HL-60 (cell line): ENCODE measurements at regions not wholly inside any gene's neighbourhood (a gene's known extent, or its start where the extent isn't known, plus 50 kb on each side); places are given as distances from the start of the nearest gene placed in this dataset.

ENCODE experiments used
- GABPA ChIP-seq: IDR thresholded peaks from 2 replicates; pipeline ENCODE4 v1.6.1; 2012; ENCODE audit warnings: low read depth
- POLR2AphosphoS5 ChIP-seq: IDR thresholded peaks from 2 replicates; pipeline ENCODE4 v1.6.1; 2012; ENCODE audit warnings: low read depth
- SPI1 ChIP-seq: IDR thresholded peaks from 2 replicates; pipeline ENCODE4 v1.6.1; 2012; ENCODE audit warnings: low read depth, mild to moderate bottlenecking, borderline replicate concordance
- TF ChIP-seq, protein P1 (sequence below): IDR thresholded peaks from one replicate; pipeline ENCODE4 v1.5.1; 2011; ENCODE audit warnings: low read length, control low read depth, inconsistent platforms; ENCODE audit not compliant: insufficient read depth
- TF ChIP-seq, protein P2 (sequence below): IDR thresholded peaks from 2 replicates; pipeline ENCODE4 v1.6.1; 2012; ENCODE audit warnings: low read depth; ENCODE audit not compliant: insufficient replicate concordance

DNA sequence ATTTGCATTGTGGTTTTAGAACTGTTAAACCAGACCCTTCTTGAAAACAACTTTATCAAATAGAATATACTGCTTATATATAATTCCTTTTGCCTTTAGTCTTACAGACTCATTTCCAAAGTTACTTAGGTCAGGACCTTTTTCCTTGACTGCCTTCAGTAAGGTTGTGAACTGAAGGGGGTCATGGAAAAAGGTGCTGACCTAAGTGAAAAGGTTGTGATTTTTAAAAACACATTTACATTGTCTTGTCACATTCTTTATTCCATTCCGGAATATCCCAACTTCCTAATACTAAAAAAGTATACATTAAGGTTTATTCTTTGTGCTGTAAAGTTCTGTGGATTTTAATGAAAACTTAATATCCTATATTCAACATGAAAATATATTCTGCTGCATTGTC, 581.4 kb downstream of the SOCS6 start:
- TF ChIP-seq, protein P1, sequence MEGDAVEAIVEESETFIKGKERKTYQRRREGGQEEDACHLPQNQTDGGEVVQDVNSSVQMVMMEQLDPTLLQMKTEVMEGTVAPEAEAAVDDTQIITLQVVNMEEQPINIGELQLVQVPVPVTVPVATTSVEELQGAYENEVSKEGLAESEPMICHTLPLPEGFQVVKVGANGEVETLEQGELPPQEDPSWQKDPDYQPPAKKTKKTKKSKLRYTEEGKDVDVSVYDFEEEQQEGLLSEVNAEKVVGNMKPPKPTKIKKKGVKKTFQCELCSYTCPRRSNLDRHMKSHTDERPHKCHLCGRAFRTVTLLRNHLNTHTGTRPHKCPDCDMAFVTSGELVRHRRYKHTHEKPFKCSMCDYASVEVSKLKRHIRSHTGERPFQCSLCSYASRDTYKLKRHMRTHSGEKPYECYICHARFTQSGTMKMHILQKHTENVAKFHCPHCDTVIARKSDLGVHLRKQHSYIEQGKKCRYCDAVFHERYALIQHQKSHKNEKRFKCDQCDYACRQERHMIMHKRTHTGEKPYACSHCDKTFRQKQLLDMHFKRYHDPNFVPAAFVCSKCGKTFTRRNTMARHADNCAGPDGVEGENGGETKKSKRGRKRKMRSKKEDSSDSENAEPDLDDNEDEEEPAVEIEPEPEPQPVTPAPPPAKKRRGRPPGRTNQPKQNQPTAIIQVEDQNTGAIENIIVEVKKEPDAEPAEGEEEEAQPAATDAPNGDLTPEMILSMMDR: no peak
- TF ChIP-seq POLR2AphosphoS5: no peak
- TF ChIP-seq, protein P2, sequence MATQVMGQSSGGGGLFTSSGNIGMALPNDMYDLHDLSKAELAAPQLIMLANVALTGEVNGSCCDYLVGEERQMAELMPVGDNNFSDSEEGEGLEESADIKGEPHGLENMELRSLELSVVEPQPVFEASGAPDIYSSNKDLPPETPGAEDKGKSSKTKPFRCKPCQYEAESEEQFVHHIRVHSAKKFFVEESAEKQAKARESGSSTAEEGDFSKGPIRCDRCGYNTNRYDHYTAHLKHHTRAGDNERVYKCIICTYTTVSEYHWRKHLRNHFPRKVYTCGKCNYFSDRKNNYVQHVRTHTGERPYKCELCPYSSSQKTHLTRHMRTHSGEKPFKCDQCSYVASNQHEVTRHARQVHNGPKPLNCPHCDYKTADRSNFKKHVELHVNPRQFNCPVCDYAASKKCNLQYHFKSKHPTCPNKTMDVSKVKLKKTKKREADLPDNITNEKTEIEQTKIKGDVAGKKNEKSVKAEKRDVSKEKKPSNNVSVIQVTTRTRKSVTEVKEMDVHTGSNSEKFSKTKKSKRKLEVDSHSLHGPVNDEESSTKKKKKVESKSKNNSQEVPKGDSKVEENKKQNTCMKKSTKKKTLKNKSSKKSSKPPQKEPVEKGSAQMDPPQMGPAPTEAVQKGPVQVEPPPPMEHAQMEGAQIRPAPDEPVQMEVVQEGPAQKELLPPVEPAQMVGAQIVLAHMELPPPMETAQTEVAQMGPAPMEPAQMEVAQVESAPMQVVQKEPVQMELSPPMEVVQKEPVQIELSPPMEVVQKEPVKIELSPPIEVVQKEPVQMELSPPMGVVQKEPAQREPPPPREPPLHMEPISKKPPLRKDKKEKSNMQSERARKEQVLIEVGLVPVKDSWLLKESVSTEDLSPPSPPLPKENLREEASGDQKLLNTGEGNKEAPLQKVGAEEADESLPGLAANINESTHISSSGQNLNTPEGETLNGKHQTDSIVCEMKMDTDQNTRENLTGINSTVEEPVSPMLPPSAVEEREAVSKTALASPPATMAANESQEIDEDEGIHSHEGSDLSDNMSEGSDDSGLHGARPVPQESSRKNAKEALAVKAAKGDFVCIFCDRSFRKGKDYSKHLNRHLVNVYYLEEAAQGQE: no peak
- TF ChIP-seq SPI1: no peak
- TF ChIP-seq GABPA: no peak
